HepG2 (cell line): ENCODE measurements at regions not wholly inside any gene's neighbourhood (a gene's known extent, or its start where the extent isn't known, plus 50 kb on each side); places are given as distances from the start of the nearest gene placed in this dataset.

Experiments used
- FOXA3 ChIP-seq: IDR thresholded peaks from 2 replicates; pipeline ENCODE4 v1.6.1; 2016; ENCODE audit warnings: missing genetic modification reagents, missing compliant biosample characterization
- ISX ChIP-seq: sonication (generic); formaldehyde crosslinking; conservative IDR thresholded peaks from 2 replicates; pipeline ENCODE4 v1.5.0; 2020; ENCODE audit warnings: missing genetic modification reagents
- RARA ChIP-seq: IDR thresholded peaks from 2 replicates; pipeline ENCODE4 v1.6.1; 2016; ENCODE audit warnings: missing genetic modification reagents, missing compliant biosample characterization
- ZNF382 ChIP-seq: sonication (generic); formaldehyde crosslinking; IDR thresholded peaks from 2 replicates; pipeline ENCODE4 v1.5.0; 2020; ENCODE audit warnings: missing genetic modification reagents, mild to moderate bottlenecking, borderline replicate concordance
- ZXDC ChIP-seq: sonication (generic); formaldehyde crosslinking; IDR thresholded peaks from 2 replicates; pipeline ENCODE4 v1.5.0; 2020; ENCODE audit warnings: mild to moderate bottlenecking, missing genetic modification reagents
- TF ChIP-seq, protein P1 (sequence below): sonication (generic); formaldehyde crosslinking; IDR thresholded peaks from 2 replicates; pipeline ENCODE4 v1.4.0; 2020; ENCODE audit warnings: mild to moderate bottlenecking, missing genetic modification reagents, borderline replicate concordance
- TF ChIP-seq, protein P2 (sequence below): sonication (generic); formaldehyde crosslinking; IDR thresholded peaks from 2 replicates; pipeline ENCODE4 v1.4.0; 2020; ENCODE audit warnings: missing genetic modification reagents

- TF ChIP-seq ZXDC (CRISPR knock-in tag): no peak
- TF ChIP-seq, protein P1, sequence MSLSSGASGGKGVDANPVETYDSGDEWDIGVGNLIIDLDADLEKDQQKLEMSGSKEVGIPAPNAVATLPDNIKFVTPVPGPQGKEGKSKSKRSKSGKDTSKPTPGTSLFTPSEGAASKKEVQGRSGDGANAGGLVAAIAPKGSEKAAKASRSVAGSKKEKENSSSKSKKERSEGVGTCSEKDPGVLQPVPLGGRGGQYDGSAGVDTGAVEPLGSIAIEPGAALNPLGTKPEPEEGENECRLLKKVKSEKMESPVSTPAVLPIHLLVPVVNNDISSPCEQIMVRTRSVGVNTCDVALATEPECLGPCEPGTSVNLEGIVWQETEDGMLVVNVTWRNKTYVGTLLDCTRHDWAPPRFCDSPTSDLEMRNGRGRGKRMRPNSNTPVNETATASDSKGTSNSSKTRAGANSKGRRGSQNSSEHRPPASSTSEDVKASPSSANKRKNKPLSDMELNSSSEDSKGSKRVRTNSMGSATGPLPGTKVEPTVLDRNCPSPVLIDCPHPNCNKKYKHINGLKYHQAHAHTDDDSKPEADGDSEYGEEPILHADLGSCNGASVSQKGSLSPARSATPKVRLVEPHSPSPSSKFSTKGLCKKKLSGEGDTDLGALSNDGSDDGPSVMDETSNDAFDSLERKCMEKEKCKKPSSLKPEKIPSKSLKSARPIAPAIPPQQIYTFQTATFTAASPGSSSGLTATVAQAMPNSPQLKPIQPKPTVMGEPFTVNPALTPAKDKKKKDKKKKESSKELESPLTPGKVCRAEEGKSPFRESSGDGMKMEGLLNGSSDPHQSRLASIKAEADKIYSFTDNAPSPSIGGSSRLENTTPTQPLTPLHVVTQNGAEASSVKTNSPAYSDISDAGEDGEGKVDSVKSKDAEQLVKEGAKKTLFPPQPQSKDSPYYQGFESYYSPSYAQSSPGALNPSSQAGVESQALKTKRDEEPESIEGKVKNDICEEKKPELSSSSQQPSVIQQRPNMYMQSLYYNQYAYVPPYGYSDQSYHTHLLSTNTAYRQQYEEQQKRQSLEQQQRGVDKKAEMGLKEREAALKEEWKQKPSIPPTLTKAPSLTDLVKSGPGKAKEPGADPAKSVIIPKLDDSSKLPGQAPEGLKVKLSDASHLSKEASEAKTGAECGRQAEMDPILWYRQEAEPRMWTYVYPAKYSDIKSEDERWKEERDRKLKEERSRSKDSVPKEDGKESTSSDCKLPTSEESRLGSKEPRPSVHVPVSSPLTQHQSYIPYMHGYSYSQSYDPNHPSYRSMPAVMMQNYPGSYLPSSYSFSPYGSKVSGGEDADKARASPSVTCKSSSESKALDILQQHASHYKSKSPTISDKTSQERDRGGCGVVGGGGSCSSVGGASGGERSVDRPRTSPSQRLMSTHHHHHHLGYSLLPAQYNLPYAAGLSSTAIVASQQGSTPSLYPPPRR (CRISPR knock-in tag): no peak
- TF ChIP-seq ZNF382 (CRISPR knock-in tag): no peak
- TF ChIP-seq, protein P2, sequence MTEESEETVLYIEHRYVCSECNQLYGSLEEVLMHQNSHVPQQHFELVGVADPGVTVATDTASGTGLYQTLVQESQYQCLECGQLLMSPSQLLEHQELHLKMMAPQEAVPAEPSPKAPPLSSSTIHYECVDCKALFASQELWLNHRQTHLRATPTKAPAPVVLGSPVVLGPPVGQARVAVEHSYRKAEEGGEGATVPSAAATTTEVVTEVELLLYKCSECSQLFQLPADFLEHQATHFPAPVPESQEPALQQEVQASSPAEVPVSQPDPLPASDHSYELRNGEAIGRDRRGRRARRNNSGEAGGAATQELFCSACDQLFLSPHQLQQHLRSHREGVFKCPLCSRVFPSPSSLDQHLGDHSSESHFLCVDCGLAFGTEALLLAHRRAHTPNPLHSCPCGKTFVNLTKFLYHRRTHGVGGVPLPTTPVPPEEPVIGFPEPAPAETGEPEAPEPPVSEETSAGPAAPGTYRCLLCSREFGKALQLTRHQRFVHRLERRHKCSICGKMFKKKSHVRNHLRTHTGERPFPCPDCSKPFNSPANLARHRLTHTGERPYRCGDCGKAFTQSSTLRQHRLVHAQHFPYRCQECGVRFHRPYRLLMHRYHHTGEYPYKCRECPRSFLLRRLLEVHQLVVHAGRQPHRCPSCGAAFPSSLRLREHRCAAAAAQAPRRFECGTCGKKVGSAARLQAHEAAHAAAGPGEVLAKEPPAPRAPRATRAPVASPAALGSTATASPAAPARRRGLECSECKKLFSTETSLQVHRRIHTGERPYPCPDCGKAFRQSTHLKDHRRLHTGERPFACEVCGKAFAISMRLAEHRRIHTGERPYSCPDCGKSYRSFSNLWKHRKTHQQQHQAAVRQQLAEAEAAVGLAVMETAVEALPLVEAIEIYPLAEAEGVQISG (CRISPR knock-in tag): no peak
- no peak for TF ChIP-seq RARA (CRISPR knock-in tag)
- TF ChIP-seq ISX (CRISPR knock-in tag): no peak
- no peak for TF ChIP-seq FOXA3 (CRISPR knock-in tag)
These were observed 71.2 kb upstream of the STAC start (continued) for GRCh38 chr3:36309092-36309491.
